Karpas-422 (cell line): ENCODE measurements at regions not wholly inside any gene's neighbourhood (a gene's known extent, or its start where the extent isn't known, plus 50 kb on each side); places are given as distances from the start of the nearest gene placed in this dataset.

Experiments
- DNase-seq: peaks from one replicate; pipeline ENCODE4 v3.0.0-alpha.2; 2015
- H2AFZ ChIP-seq: fragments of 200-600 bp; sonication (generic); 2 replicates; pipeline ENCODE4 v1.6.1; 2014; ENCODE audit warnings: antibody characterized with exemption, low read length, mixed read lengths
- H3K27ac ChIP-seq: fragments of 200-600 bp; sonication (generic); 2 replicates; pipeline ENCODE4 v1.5.1; 2014; ENCODE audit warnings: mild to moderate bottlenecking, low read length, moderate library complexity
- H3K27me3 ChIP-seq: fragments of 200-600 bp; sonication (generic); 2 replicates; pipeline ENCODE4 v1.6.1; 2014; ENCODE audit warnings: low read length, mixed read lengths
- H3K36me3 ChIP-seq: fragments of 200-600 bp; sonication (generic); 2 replicates; pipeline ENCODE4 v1.6.1; 2014; ENCODE audit warnings: low read length, mixed read lengths; ENCODE audit not compliant: insufficient read depth
- H3K4me1 ChIP-seq: fragments of 200-600 bp; sonication (generic); 2 replicates; pipeline ENCODE4 v1.6.1; 2014; ENCODE audit warnings: mild to moderate bottlenecking, low read length, mixed read lengths
- H3K4me2 ChIP-seq: fragments of 200-600 bp; sonication (generic); 2 replicates; pipeline ENCODE4 v1.6.1; 2014; ENCODE audit warnings: low read length, low read depth, mild to moderate bottlenecking; ENCODE audit not compliant: poor library complexity, severe bottlenecking
- H3K4me3 ChIP-seq: fragments of 200-600 bp; sonication (generic); 2 replicates; pipeline ENCODE4 v1.5.1; 2014; ENCODE audit warnings: mild to moderate bottlenecking, antibody characterized with exemption, low read length, mixed read lengths
- H3K79me2 ChIP-seq: fragments of 200-600 bp; sonication (generic); 2 replicates; pipeline ENCODE4 v1.6.1; 2014; ENCODE audit warnings: mild to moderate bottlenecking, low read length, mixed read lengths
- H3K9ac ChIP-seq: fragments of 200-600 bp; sonication (generic); 2 replicates; pipeline ENCODE4 v1.6.0; 2014; ENCODE audit warnings: low read length
- H3K9me2 ChIP-seq: fragments of 200-600 bp; sonication (generic), shearing (Covaris generic); replicated peaks from 2 replicates; pipeline ENCODE4 v1.6.0; 2014; ENCODE audit warnings: mild to moderate bottlenecking, low read length, moderate library complexity; ENCODE audit not compliant: insufficient read depth
- H3K9me3 ChIP-seq: fragments of 300-700, 200-600 bp; sonication (generic); 2 replicates; pipeline ENCODE4 v1.6.1; 2014; ENCODE audit warnings: low read length, mixed read lengths
- H4K20me1 ChIP-seq: fragments of 200-600 bp; sonication (generic); 2 replicates; pipeline ENCODE4 v1.6.1; 2014; ENCODE audit warnings: mild to moderate bottlenecking, antibody characterized with exemption, low read length, low read depth; ENCODE audit not compliant: insufficient read depth

- Histone ChIP-seq H3K36me3 (no peaks in the 10 kb centered on the region), H3K27ac (no peak overlapping the region), H2AFZ (no peak overlapping the region), H3K4me1 (no peaks in the 10 kb centered on the region), H3K9me2 (no peaks in the 10 kb centered on the region), H3K27me3 (no peaks in the 10 kb centered on the region), H3K4me3 (no peak overlapping the region), H4K20me1 (no peaks in the 10 kb centered on the region), H3K9me3 (no peaks in the 10 kb centered on the region), H3K79me2 (no peaks in the 10 kb centered on the region), H3K4me2 (no peak overlapping the region), H3K9ac (no peak overlapping the region)
- DNase-seq = no peak
Measured at GRCh38 chr6:102662851-102663250, 1269.3 kb downstream of the GRIK2 start.

GRCh38 chr6:102660303-102660702 is 1266.8 kb downstream of the GRIK2 start:
- Histone ChIP-seq H3K4me1 (no peaks in the 10 kb centered on the region), H3K4me3 (no peak overlapping the region), H3K79me2 (no peaks in the 10 kb centered on the region), H4K20me1 (no peaks in the 10 kb centered on the region), H3K9me2 (no peaks in the 10 kb centered on the region), H3K9ac (no peak overlapping the region), H3K4me2 (no peak overlapping the region), H3K27me3 (no peaks in the 10 kb centered on the region), H2AFZ (no peak overlapping the region), H3K36me3 (no peaks in the 10 kb centered on the region), H3K27ac (no peak overlapping the region), H3K9me3 (no peaks in the 10 kb centered on the region)
- no peak for DNase-seq

- no peak for DNase-seq
- Histone ChIP-seq H3K4me1 (no peaks in the 10 kb centered on the region), H3K27me3 (no peaks in the 10 kb centered on the region), H3K9me3 (peaks cover 5% of the 10 kb centered on the region; the same call in 1 of the 2 replicates), H3K4me3 (no peak overlapping the region), H3K36me3 (no peaks in the 10 kb centered on the region), H4K20me1 (no peaks in the 10 kb centered on the region), H3K9me2 (no peaks in the 10 kb centered on the region), H3K9ac (no peak overlapping the region), H3K4me2 (no peak overlapping the region), H3K79me2 (no peaks in the 10 kb centered on the region), H2AFZ (no peak overlapping the region), H3K27ac (no peak overlapping the region)
Measured at GRCh38 chr6:102655823-102656222, 1262.3 kb downstream of the GRIK2 start.

GRCh38 chr6:102641426-102641825 is 1247.9 kb downstream of the GRIK2 start:
- no peak for DNase-seq
- no peaks in the 10 kb centered on the region for H3K27me3 ChIP-seq
- H3K9me3 ChIP-seq = peaks cover 16% of the 10 kb centered on the region
- no peaks in the 10 kb centered on the region for H4K20me1 ChIP-seq
- H3K9me2 ChIP-seq = no peaks in the 10 kb centered on the region
- H2AFZ ChIP-seq = no peak overlapping the region
- no peaks in the 10 kb centered on the region for H3K79me2 ChIP-seq
- H3K4me1 ChIP-seq = no peaks in the 10 kb centered on the region
- no peak overlapping the region for H3K9ac ChIP-seq
- H3K36me3 ChIP-seq = no peaks in the 10 kb centered on the region
- no peak overlapping the region for H3K4me3 ChIP-seq
- H3K27ac ChIP-seq = no peak overlapping the region
- H3K4me2 ChIP-seq = no peak overlapping the region

GRCh38 chr6:102631921-102632320 is 1238.4 kb downstream of the GRIK2 start:
- H3K4me1 ChIP-seq = no peaks in the 10 kb centered on the region
- H3K27ac ChIP-seq = no peak overlapping the region
- H3K27me3 ChIP-seq = no peaks in the 10 kb centered on the region
- H3K9me3 ChIP-seq = peaks cover 17% of the 10 kb centered on the region
- no peak overlapping the region for H3K9ac ChIP-seq
- no peaks in the 10 kb centered on the region for H4K20me1 ChIP-seq
- H3K9me2 ChIP-seq = no peaks in the 10 kb centered on the region
- H2AFZ ChIP-seq = peak overlapping the region; percentile 54; the same call in 1 of the 2 replicates
- no peak overlapping the region for H3K4me3 ChIP-seq
- H3K4me2 ChIP-seq = no peak overlapping the region
- H3K79me2 ChIP-seq = no peaks in the 10 kb centered on the region
- no peak for DNase-seq
- H3K36me3 ChIP-seq = no peaks in the 10 kb centered on the region

- no peak overlapping the region for H3K4me3 ChIP-seq
- H3K27ac ChIP-seq = no peak overlapping the region
- H3K4me1 ChIP-seq = peaks cover 17% of the 10 kb centered on the region
- no peaks in the 10 kb centered on the region for H3K79me2 ChIP-seq
- H3K36me3 ChIP-seq = no peaks in the 10 kb centered on the region
- DNase-seq = no peak
- H3K9me3 ChIP-seq = no peaks in the 10 kb centered on the region
- peak overlapping the region; percentile 58; the same call in 1 of the 2 replicates for H2AFZ ChIP-seq
- H3K9me2 ChIP-seq = no peaks in the 10 kb centered on the region
- H3K4me2 ChIP-seq = no peak overlapping the region
- H3K27me3 ChIP-seq = no peaks in the 10 kb centered on the region
- no peaks in the 10 kb centered on the region for H4K20me1 ChIP-seq
- no peak overlapping the region for H3K9ac ChIP-seq
Measured at GRCh38 chr6:102623201-102623600, 1229.7 kb downstream of the GRIK2 start.

- Histone ChIP-seq H3K9me3 (no peaks in the 10 kb centered on the region), H3K27me3 (no peaks in the 10 kb centered on the region), H3K9me2 (no peaks in the 10 kb centered on the region), H4K20me1 (no peaks in the 10 kb centered on the region), H3K4me3 (no peak overlapping the region), H3K27ac (peak overlapping the region; percentile 83), H3K4me2 (peak overlapping the region; percentile 53), H2AFZ (peak overlapping the region; percentile 61; the same call in 1 of the 2 replicates), H3K4me1 (peaks cover 19% of the 10 kb centered on the region), H3K9ac (peak overlapping the region; percentile 52), H3K36me3 (no peaks in the 10 kb centered on the region), H3K79me2 (no peaks in the 10 kb centered on the region)
- peak; percentile 82 for DNase-seq
Measured at GRCh38 chr6:102619585-102619984, 1226.1 kb downstream of the GRIK2 start.

GRCh38 chr6:102582569-102582968 is 1189.1 kb downstream of the GRIK2 start:
- Histone ChIP-seq H3K4me3 (no peak overlapping the region), H4K20me1 (no peaks in the 10 kb centered on the region), H3K9me2 (no peaks in the 10 kb centered on the region), H3K79me2 (no peaks in the 10 kb centered on the region), H3K36me3 (no peaks in the 10 kb centered on the region; the same call in 1 of the 2 replicates), H3K4me2 (no peak overlapping the region), H3K4me1 (no peaks in the 10 kb centered on the region), H2AFZ (no peak overlapping the region), H3K9me3 (peaks cover 10% of the 10 kb centered on the region; the same call in 1 of the 2 replicates), H3K27me3 (no peaks in the 10 kb centered on the region), H3K27ac (no peak overlapping the region), H3K9ac (no peak overlapping the region)
- no peak for DNase-seq
